HepG2 (cell line): ENCODE measurements at regions not wholly inside any gene's neighbourhood (a gene's known extent, or its start where the extent isn't known, plus 50 kb on each side); places are given as distances from the start of the nearest gene placed in this dataset.

Experiments
- ATAC-seq: fragments of 200-7000 bp; cut with Tn5 transposase; 3 replicates; pipeline ENCODE4 v1.9.1; 2020; ENCODE audit warnings: mild to moderate bottlenecking, moderate library complexity
- BruUV-seq: library from RNA; stranded (reverse); fragments of 400-500 nt; replicated peaks from 2 replicates; lab custom pipeline; 2021; lab: Mats Ljungman, UMichigan
- CTCF ChIA-PET: fragments of 300-600 bp; formaldehyde crosslinking; extraction: SDS; loops from one replicate; lab custom pipeline; 2021; ENCODE audit warnings: low total read pairs, inconsistent platforms, low intra/inter-chr PET ratio; lab: Yijun Ruan, JAX
- POLR2A ChIA-PET: fragments of 350-600 bp; sonication (Branson Sonifier 250); formaldehyde crosslinking; loops from one replicate; lab custom pipeline; 2020; ENCODE audit warnings: antibody characterized with exemption, inconsistent platforms; lab: Yijun Ruan, JAX
- DNase-seq: peaks from one replicate; pipeline ENCODE4 v3.0.0-alpha.2; 2015; ENCODE audit warnings: low spot score
- FAIRE-seq: peaks from 3 replicates; lab custom pipeline; 2011; peaks lifted over from hg19 to GRCh38; lab: Jason Lieb, UNC
- H2AFZ ChIP-seq: one replicate; pipeline ENCODE4 v1.6.1; 2011; ENCODE audit warnings: low read length, inconsistent platforms
- H3K27ac ChIP-seq: fragments of 300-600 bp; 3 replicates; pipeline ENCODE4 v1.8.0; 2011; ENCODE audit warnings: mixed run types, mild to moderate bottlenecking, mixed read lengths, low read length, inconsistent platforms; ENCODE audit not compliant: insufficient read depth; ENCODE audit errors: extremely low read length
- H3K27me3 ChIP-seq, 2 experiments: fragments of 200-600 bp in 1 of 2; 2 replicates in 1 of 2; 3 replicates in 1 of 2; pipeline versions ENCODE4 v1.6.0 to v1.8.0; 2011; ENCODE audit warnings: low read length in 2 of 2, mild to moderate bottlenecking in 2 of 2, moderate library complexity in 2 of 2, inconsistent platforms in 1 of 2; ENCODE audit not compliant: insufficient read depth in 2 of 2, control insufficient read depth in 1 of 2
- H3K36me3 ChIP-seq, 2 experiments: fragments of 200-600 bp in 1 of 2; replicated peaks in 1 of 2; 2 replicates in 1 of 2; 3 replicates in 1 of 2; pipeline versions ENCODE4 v1.5.1 to v1.8.0; 2011; ENCODE audit warnings: low read length in 2 of 2, inconsistent platforms in 1 of 2; ENCODE audit not compliant: insufficient read depth in 2 of 2, control insufficient read depth in 1 of 2
- H3K4me1 ChIP-seq: 2 replicates; pipeline ENCODE4 v1.5.1; 2012; ENCODE audit warnings: low read length, inconsistent platforms; ENCODE audit not compliant: insufficient read depth
- H3K4me2 ChIP-seq: 2 replicates; pipeline ENCODE4 v1.6.0; 2011; ENCODE audit warnings: low read depth, low read length, inconsistent platforms
- H3K4me3 ChIP-seq, 3 experiments: fragments of 200-600 bp in 1 of 3; sonication (generic), shearing (Covaris generic) in 1 of 3; replicated peaks in 1 of 3; 2 replicates each; pipeline ENCODE4 v1.5.1; 2011 to 2016; ENCODE audit warnings: low read length in 3 of 3, inconsistent platforms in 2 of 3, low read depth in 2 of 3, mild to moderate bottlenecking in 2 of 3, control low read depth in 1 of 3, mixed read lengths in 1 of 3; ENCODE audit not compliant: insufficient read depth in 1 of 3
- H3K79me2 ChIP-seq: one replicate; pipeline ENCODE4 v1.6.1; 2011; ENCODE audit warnings: low read length, inconsistent platforms; ENCODE audit not compliant: insufficient read depth
- H3K9ac ChIP-seq: 2 replicates; pipeline ENCODE4 v1.6.0; 2011; ENCODE audit warnings: mild to moderate bottlenecking, low read depth, low read length, inconsistent platforms; ENCODE audit not compliant: insufficient read depth
- H3K9me3 ChIP-seq: 2 replicates; pipeline ENCODE4 v1.5.1; 2012; ENCODE audit warnings: mild to moderate bottlenecking, low read length
- H4K20me1 ChIP-seq: 2 replicates; pipeline ENCODE4 v1.6.0; 2011; ENCODE audit warnings: inconsistent platforms, mild to moderate bottlenecking, low read length, moderate library complexity; ENCODE audit not compliant: insufficient read depth
- AGO1 ChIP-seq: fragments of 200-400 bp; formaldehyde crosslinking; IDR thresholded peaks from 2 replicates; pipeline ENCODE4 v1.6.1; 2017; ENCODE audit warnings: mild to moderate bottlenecking, low read depth, low read length, moderate library complexity; ENCODE audit not compliant: poor library complexity, severe bottlenecking
- CEBPG ChIP-seq: IDR thresholded peaks from 2 replicates; pipeline ENCODE4 v1.6.1; 2016
- EED ChIP-seq: sonication (generic); formaldehyde crosslinking; IDR thresholded peaks from 2 replicates; pipeline ENCODE4 v1.5.0; 2020; ENCODE audit warnings: mild to moderate bottlenecking, missing genetic modification reagents
- ETV5 ChIP-seq: IDR thresholded peaks from 2 replicates; pipeline ENCODE4 v1.6.1; 2018; ENCODE audit warnings: missing biosample characterization, missing genetic modification reagents, inconsistent platforms, borderline replicate concordance
- KDM1A ChIP-seq: IDR thresholded peaks from 2 replicates; pipeline ENCODE4 v1.6.1; 2016; ENCODE audit warnings: missing compliant biosample characterization
- MAFK ChIP-seq, 2 experiments: IDR thresholded peaks in 1 of 2; conservative IDR thresholded peaks in 1 of 2; 2 replicates each; pipeline ENCODE4 v1.6.1; 2011; ENCODE audit warnings: improper control_type of control experiment in 2 of 2, low read length in 2 of 2
- MED1 ChIP-seq: sonication (generic); formaldehyde crosslinking; IDR thresholded peaks from 2 replicates; pipeline ENCODE4 v1.4.0; 2020; ENCODE audit warnings: missing genetic modification reagents
- MXD4 ChIP-seq: IDR thresholded peaks from 2 replicates; pipeline ENCODE4 v1.6.1; 2016; ENCODE audit warnings: mild to moderate bottlenecking, missing biosample characterization, missing genetic modification reagents
- NCOR1 ChIP-seq: fragments of 200-600 bp; sonication (generic); IDR thresholded peaks from 2 replicates; pipeline ENCODE4 v1.7.0; 2017; ENCODE audit warnings: antibody characterized with exemption, low read length, borderline replicate concordance
- NFE2L2 ChIP-seq: fragments of 150-350 bp; IDR thresholded peaks from 2 replicates; pipeline ENCODE4 v1.6.1; 2014; ENCODE audit warnings: low read length
- NFIC ChIP-seq: IDR thresholded peaks from 2 replicates; pipeline ENCODE4 v1.6.1; 2012; ENCODE audit warnings: mild to moderate bottlenecking, low read length, inconsistent platforms
- POLR2AphosphoS2 ChIP-seq: IDR thresholded peaks from 2 replicates; pipeline ENCODE4 v1.6.1; 2011; ENCODE audit warnings: low read depth, low read length, improper control_type of control experiment
- RBAK ChIP-seq: sonication (generic); formaldehyde crosslinking; IDR thresholded peaks from 2 replicates; pipeline ENCODE4 v1.5.1; 2020; ENCODE audit warnings: mild to moderate bottlenecking, missing genetic modification reagents
- SOX5 ChIP-seq: IDR thresholded peaks from 2 replicates; pipeline ENCODE4 v1.6.1; 2016; ENCODE audit warnings: borderline replicate concordance
- SRSF9 ChIP-seq: fragments of 200-400 bp; formaldehyde crosslinking; IDR thresholded peaks from 2 replicates; pipeline ENCODE4 v1.6.1; 2018; ENCODE audit warnings: borderline replicate concordance, mild to moderate bottlenecking, low read depth, low read length; ENCODE audit not compliant: insufficient read depth, poor library complexity, severe bottlenecking
- TEAD3 ChIP-seq: optimal IDR thresholded peaks from 2 replicates; pipeline ENCODE3; 2016; ENCODE audit warnings: borderline replicate concordance
- ZKSCAN5 ChIP-seq: sonication (generic); formaldehyde crosslinking; IDR thresholded peaks from 2 replicates; pipeline ENCODE4 v1.5.1; 2020; ENCODE audit warnings: mild to moderate bottlenecking, missing genetic modification reagents
- ZNF264 ChIP-seq: sonication (generic); formaldehyde crosslinking; IDR thresholded peaks from 2 replicates; pipeline ENCODE4 v1.4.0; 2020; ENCODE audit warnings: missing genetic modification reagents
- ZNF644 ChIP-seq: IDR thresholded peaks from 2 replicates; pipeline ENCODE4 v1.6.1; 2016; ENCODE audit warnings: low read depth
- WGBS: methylation state at CpG from one replicate; pipeline ENCODE4 v1.1.6; 2017; ENCODE audit warnings: low lambda C conversion rate; 5-methylcytosine and 5-hydroxymethylcytosine counted together
- in situ Hi-C: cut with HindIII; loops from 2 replicates; pipeline ENCODE4 v1.10.0; 2017; ENCODE audit warnings: low pct_unique_long_range_greater_than_20kb; ENCODE audit not compliant: extremely low pct_ligation_motif_present
- intact Hi-C: fragments of 100-400 bp; cut with micrococcal nuclease; formaldehyde crosslinking; loops from one replicate; pipeline ENCODE4 v1.10.0; 2022; ENCODE audit not compliant: unreplicated experiment
- TF ChIP-seq, protein P1 (sequence below): sonication (generic); formaldehyde crosslinking; IDR thresholded peaks from 2 replicates; pipeline ENCODE4; 2020; ENCODE audit warnings: missing genetic modification reagents, mild to moderate bottlenecking, borderline replicate concordance
- TF ChIP-seq, protein P2 (sequence below): sonication (generic); formaldehyde crosslinking; conservative IDR thresholded peaks from 2 replicates; pipeline ENCODE4 v1.4.0; 2020; ENCODE audit warnings: missing genetic modification reagents
- TF ChIP-seq, protein P3 (sequence below): fragments of 450-650 bp; IDR thresholded peaks from 2 replicates; pipeline ENCODE4 v1.6.1; 2017; ENCODE audit warnings: mild to moderate bottlenecking

DNA sequence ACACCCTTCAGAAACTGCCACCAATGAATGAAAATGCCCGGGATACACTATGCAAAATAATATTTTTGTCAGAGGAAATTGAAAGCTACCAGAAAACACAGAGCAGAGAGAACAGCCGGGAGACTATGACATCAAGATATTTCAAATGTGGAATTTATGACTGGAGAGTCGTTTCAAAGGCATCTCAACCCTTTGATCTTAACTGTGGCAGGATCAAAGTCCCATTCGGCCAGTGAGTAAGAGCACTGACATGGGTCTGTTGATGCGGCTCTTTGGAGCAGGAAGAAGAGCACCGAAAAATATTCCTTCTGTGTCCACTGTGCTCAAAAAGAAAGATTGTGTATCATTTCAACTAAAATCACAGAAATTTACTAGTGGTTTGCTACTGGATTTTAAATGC is 201.9 kb downstream of the RFC3 start:
- Histone ChIP-seq H3K79me2 (no peaks in the 10 kb centered on the region), H3K36me3 (no peaks in the 10 kb centered on the region), H3K27me3 (no peaks in the 10 kb centered on the region), H3K27ac (peak overlapping the region; percentile 95), H3K9me3 (peaks cover 13% of the 10 kb centered on the region), H4K20me1 (no peaks in the 10 kb centered on the region), H3K4me3 (peak overlapping the region in 2 of 3 experiments; percentile 18 to 35; a peak in 4 of 6 replicates), H3K9ac (peak overlapping the region; percentile 73), H3K4me1 (peaks cover 58% of the 10 kb centered on the region), H2AFZ (no peak overlapping the region), H3K4me2 (peak overlapping the region; percentile 77)
- no TSS peak for BruUV-seq
- CTCF ChIA-PET = no interaction called here
- intact Hi-C loops (no loop called here), in situ Hi-C loops (no loop called here)
- FAIRE-seq (peak; percentile 88), DNase-seq (peak; percentile 99), ATAC-seq (peak; percentile 100)
- POLR2A ChIA-PET = interaction anchor here (0.7 to 1.8 kb wide), 5 partner anchors 8 to 377 kb away, joined by 3 to 16 read pairs (median 10); no protein-coding TSS in a partner anchor
- 2% methylated on average over 6 of the region's 6 CpGs for WGBS
- TF ChIP-seq ZNF644 (peak; percentile 88), ETV5 (CRISPR knock-in tag) (peak; percentile 51; the same call in 1 of the 2 replicates), MED1 (CRISPR knock-in tag) (peak; percentile 82), SOX5 (CRISPR knock-in tag) (peak; percentile 76), ZKSCAN5 (CRISPR knock-in tag) (no peak), EED (CRISPR knock-in tag) (no peak), CEBPG (CRISPR knock-in tag) (peak; percentile 33; the same call in 1 of the 2 replicates), MXD4 (CRISPR knock-in tag) (no peak), NFE2L2 (no peak), MAFK (conservative IDR thresholded peaks at IDR 0.05 in 1 of 2, IDR thresholded peaks at IDR 0.05 in 1 of 2; ENCODE audit: low read length in 2 of 2) (no peak; a peak in 1 of 4 replicates), NCOR1 (peak; percentile 89), NFIC (peak; percentile 82; the same call in 1 of the 2 replicates), SRSF9 (no peak), TEAD3 (CRISPR knock-in tag) (peak; percentile 90), RBAK (CRISPR knock-in tag) (no peak), KDM1A (no peak), ZNF264 (CRISPR knock-in tag) (no peak; the same call in 1 of the 2 replicates), AGO1 (no peak), POLR2AphosphoS2 (no peak)
- TF ChIP-seq, protein P1, sequence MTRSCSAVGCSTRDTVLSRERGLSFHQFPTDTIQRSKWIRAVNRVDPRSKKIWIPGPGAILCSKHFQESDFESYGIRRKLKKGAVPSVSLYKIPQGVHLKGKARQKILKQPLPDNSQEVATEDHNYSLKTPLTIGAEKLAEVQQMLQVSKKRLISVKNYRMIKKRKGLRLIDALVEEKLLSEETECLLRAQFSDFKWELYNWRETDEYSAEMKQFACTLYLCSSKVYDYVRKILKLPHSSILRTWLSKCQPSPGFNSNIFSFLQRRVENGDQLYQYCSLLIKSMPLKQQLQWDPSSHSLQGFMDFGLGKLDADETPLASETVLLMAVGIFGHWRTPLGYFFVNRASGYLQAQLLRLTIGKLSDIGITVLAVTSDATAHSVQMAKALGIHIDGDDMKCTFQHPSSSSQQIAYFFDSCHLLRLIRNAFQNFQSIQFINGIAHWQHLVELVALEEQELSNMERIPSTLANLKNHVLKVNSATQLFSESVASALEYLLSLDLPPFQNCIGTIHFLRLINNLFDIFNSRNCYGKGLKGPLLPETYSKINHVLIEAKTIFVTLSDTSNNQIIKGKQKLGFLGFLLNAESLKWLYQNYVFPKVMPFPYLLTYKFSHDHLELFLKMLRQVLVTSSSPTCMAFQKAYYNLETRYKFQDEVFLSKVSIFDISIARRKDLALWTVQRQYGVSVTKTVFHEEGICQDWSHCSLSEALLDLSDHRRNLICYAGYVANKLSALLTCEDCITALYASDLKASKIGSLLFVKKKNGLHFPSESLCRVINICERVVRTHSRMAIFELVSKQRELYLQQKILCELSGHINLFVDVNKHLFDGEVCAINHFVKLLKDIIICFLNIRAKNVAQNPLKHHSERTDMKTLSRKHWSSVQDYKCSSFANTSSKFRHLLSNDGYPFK (CRISPR knock-in tag) = no peak
- TF ChIP-seq, protein P2, sequence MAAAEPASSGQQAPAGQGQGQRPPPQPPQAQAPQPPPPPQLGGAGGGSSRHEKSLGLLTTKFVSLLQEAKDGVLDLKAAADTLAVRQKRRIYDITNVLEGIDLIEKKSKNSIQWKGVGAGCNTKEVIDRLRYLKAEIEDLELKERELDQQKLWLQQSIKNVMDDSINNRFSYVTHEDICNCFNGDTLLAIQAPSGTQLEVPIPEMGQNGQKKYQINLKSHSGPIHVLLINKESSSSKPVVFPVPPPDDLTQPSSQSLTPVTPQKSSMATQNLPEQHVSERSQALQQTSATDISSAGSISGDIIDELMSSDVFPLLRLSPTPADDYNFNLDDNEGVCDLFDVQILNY (CRISPR knock-in tag) = no peak
- TF ChIP-seq, protein P3, sequence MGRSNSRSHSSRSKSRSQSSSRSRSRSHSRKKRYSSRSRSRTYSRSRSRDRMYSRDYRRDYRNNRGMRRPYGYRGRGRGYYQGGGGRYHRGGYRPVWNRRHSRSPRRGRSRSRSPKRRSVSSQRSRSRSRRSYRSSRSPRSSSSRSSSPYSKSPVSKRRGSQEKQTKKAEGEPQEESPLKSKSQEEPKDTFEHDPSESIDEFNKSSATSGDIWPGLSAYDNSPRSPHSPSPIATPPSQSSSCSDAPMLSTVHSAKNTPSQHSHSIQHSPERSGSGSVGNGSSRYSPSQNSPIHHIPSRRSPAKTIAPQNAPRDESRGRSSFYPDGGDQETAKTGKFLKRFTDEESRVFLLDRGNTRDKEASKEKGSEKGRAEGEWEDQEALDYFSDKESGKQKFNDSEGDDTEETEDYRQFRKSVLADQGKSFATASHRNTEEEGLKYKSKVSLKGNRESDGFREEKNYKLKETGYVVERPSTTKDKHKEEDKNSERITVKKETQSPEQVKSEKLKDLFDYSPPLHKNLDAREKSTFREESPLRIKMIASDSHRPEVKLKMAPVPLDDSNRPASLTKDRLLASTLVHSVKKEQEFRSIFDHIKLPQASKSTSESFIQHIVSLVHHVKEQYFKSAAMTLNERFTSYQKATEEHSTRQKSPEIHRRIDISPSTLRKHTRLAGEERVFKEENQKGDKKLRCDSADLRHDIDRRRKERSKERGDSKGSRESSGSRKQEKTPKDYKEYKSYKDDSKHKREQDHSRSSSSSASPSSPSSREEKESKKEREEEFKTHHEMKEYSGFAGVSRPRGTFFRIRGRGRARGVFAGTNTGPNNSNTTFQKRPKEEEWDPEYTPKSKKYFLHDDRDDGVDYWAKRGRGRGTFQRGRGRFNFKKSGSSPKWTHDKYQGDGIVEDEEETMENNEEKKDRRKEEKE = no peak
